ENCODE measurements at regions not wholly inside any gene's neighbourhood (a gene's known extent, or its start where the extent isn't known, plus 50 kb on each side); places are given as distances from the start of the nearest gene placed in this dataset.

DNA sequence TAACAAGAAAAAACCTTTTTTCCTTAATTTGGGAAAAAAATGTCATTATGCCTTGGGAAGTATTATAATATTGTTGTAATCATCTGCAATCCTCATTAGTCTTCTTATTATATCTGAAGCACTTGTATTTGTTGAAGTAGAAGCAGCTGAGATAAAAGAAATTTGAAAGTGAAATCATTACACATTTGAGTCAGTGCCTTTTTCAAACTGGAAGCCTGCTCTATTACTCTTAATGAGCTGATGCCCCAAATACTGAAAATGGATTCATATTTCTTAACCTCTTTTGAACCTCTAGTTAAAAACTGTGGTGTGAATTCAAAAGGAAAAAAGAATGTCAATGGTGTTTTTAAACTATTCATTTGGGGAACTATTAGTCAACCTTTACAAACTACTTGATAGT, 1027.7 kb downstream of the NR2F1-AS1 start:
- H3K4me3 ChIP-seq = no peak overlapping the region
- no peaks in the 10 kb centered on the region for H3K36me3 ChIP-seq (ENCODE audit: control insufficient read depth in 2 of 2, insufficient read depth in 2 of 2, low read length in 1 of 2)
- intact Hi-C loops (cut with micrococcal nuclease; ENCODE audit: unreplicated experiment) = no loop called here
- DNase-seq (ENCODE audit: low read depth, low spot score) (no peak), FAIRE-seq (no peak), ATAC-seq (peak; percentile 72)
- ChIA-PET SMC1A (ENCODE audit: uncharacterized antibody, unreplicated experiment) (no interaction called here), POLR2A (no interaction called here), RAD21 (ENCODE audit: unreplicated experiment) (no interaction called here), CTCF (no interaction called here)
- no peak overlapping the region for H2AFZ ChIP-seq (ENCODE audit: control insufficient read depth, low read depth, low read length)
- BruUV-seq (replicated peaks) = no TSS peak
- H3K9me3 ChIP-seq (replicated peaks; ENCODE audit: control insufficient read depth, insufficient read depth, low read length) = no peaks in the 10 kb centered on the region
- H3K4me1 ChIP-seq (ENCODE audit: control insufficient read depth, insufficient read depth, low read length) = no peaks in the 10 kb centered on the region
- no peaks in the 10 kb centered on the region for H3K79me2 ChIP-seq (ENCODE audit: control insufficient read depth, insufficient read depth, low read length)
- no peak overlapping the region for H3K27ac ChIP-seq (ENCODE audit: control insufficient read depth, insufficient read depth)
- no peak overlapping the region for H3K9ac ChIP-seq (ENCODE audit: control insufficient read depth, insufficient read depth, low read length)
- H3K27me3 ChIP-seq (replicated peaks in 1 of 2; ENCODE audit: control insufficient read depth in 2 of 2, insufficient read depth in 2 of 2, low read length in 1 of 2) = no peaks in the 10 kb centered on the region
- in situ Hi-C loops (cut with MboI) = no loop called here
- H3K4me2 ChIP-seq (ENCODE audit: control insufficient read depth, insufficient read depth) = no peak overlapping the region
- TF ChIP-seq ASH2L (IDR thresholded peaks at IDR 0.05; ENCODE audit: borderline replicate concordance, low read depth) (no peak), MTA2 (IDR thresholded peaks at IDR 0.05; ENCODE audit: low read depth) (peak; percentile 67)
- TF ChIP-seq, protein P1, sequence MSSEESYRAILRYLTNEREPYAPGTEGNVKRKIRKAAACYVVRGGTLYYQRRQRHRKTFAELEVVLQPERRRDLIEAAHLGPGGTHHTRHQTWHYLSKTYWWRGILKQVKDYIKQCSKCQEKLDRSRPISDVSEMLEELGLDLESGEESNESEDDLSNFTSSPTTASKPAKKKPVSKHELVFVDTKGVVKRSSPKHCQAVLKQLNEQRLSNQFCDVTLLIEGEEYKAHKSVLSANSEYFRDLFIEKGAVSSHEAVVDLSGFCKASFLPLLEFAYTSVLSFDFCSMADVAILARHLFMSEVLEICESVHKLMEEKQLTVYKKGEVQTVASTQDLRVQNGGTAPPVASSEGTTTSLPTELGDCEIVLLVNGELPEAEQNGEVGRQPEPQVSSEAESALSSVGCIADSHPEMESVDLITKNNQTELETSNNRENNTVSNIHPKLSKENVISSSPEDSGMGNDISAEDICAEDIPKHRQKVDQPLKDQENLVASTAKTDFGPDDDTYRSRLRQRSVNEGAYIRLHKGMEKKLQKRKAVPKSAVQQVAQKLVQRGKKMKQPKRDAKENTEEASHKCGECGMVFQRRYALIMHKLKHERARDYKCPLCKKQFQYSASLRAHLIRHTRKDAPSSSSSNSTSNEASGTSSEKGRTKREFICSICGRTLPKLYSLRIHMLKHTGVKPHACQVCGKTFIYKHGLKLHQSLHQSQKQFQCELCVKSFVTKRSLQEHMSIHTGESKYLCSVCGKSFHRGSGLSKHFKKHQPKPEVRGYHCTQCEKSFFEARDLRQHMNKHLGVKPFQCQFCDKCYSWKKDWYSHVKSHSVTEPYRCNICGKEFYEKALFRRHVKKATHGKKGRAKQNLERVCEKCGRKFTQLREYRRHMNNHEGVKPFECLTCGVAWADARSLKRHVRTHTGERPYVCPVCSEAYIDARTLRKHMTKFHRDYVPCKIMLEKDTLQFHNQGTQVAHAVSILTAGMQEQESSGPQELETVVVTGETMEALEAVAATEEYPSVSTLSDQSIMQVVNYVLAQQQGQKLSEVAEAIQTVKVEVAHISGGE (CRISPR knock-in tag; IDR thresholded peaks at IDR 0.05) = no peak
- H4K20me1 ChIP-seq (ENCODE audit: control insufficient read depth, insufficient read depth) = no peaks in the 10 kb centered on the region

Measured in GM12878 (cell line).